HepG2 (cell line): ENCODE measurements at regions not wholly inside any gene's neighbourhood (a gene's known extent, or its start where the extent isn't known, plus 50 kb on each side); places are given as distances from the start of the nearest gene placed in this dataset.

ENCODE experiments used
- ATF5 ChIP-seq: sonication (generic); formaldehyde crosslinking; IDR thresholded peaks from 2 replicates; pipeline ENCODE4 v1.4.0; 2020; ENCODE audit warnings: mild to moderate bottlenecking, low read depth, missing genetic modification reagents
- BHLHE40 ChIP-seq: IDR thresholded peaks from 2 replicates; pipeline ENCODE4 v1.6.1; 2011; ENCODE audit warnings: low read length, improper control_type of control experiment
- FOSL1 ChIP-seq: sonication (generic); formaldehyde crosslinking; IDR thresholded peaks from 2 replicates; pipeline ENCODE4 v1.9.0; 2021; ENCODE audit warnings: missing genetic modification reagents, borderline replicate concordance
- GRHL1 ChIP-seq: sonication (generic); formaldehyde crosslinking; conservative IDR thresholded peaks from 2 replicates; pipeline ENCODE4 v1.8.0; 2022; ENCODE audit warnings: missing genetic modification reagents
- HCFC1 ChIP-seq: fragments of 150-350 bp; IDR thresholded peaks from 2 replicates; pipeline ENCODE4 v1.6.1; 2014; ENCODE audit warnings: low read depth, low read length
- HHEX ChIP-seq: IDR thresholded peaks from 2 replicates; pipeline ENCODE4 v1.6.1; 2016; ENCODE audit warnings: control low read depth
- HMGA1 ChIP-seq: sonication (generic); formaldehyde crosslinking; conservative IDR thresholded peaks from 2 replicates; pipeline ENCODE4 v1.4.0; 2020; ENCODE audit warnings: missing genetic modification reagents
- MZF1 ChIP-seq: sonication (generic); formaldehyde crosslinking; IDR thresholded peaks from 2 replicates; pipeline ENCODE4 v1.8.1; 2023; ENCODE audit warnings: mild to moderate bottlenecking, missing genetic modification reagents, borderline replicate concordance
- PHF21A ChIP-seq: sonication (generic); formaldehyde crosslinking; IDR thresholded peaks from 2 replicates; pipeline ENCODE4 v1.5.0; 2020; ENCODE audit warnings: mild to moderate bottlenecking, missing genetic modification reagents
- POGZ ChIP-seq: sonication (generic); formaldehyde crosslinking; IDR thresholded peaks from 2 replicates; pipeline ENCODE4 v1.4.0; 2020; ENCODE audit warnings: mild to moderate bottlenecking, missing genetic modification reagents
- POLR2A ChIP-seq, 2 experiments: IDR thresholded peaks; 2 replicates each; pipeline ENCODE4 v1.6.1; 2011; ENCODE audit warnings: low read depth in 2 of 2, low read length in 2 of 2, mild to moderate bottlenecking in 1 of 2, moderate library complexity in 1 of 2; ENCODE audit not compliant: insufficient read depth in 1 of 2
- SETDB1 ChIP-seq: sonication (generic); formaldehyde crosslinking; IDR thresholded peaks from 2 replicates; pipeline ENCODE4 v1.5.1; 2020; ENCODE audit warnings: missing genetic modification reagents, mild to moderate bottlenecking, borderline replicate concordance
- SKI ChIP-seq: fragments of 450-650 bp; IDR thresholded peaks from one replicate; pipeline ENCODE4 v1.6.1; 2018; ENCODE audit warnings: mild to moderate bottlenecking; ENCODE audit not compliant: partially characterized antibody
- SUZ12 ChIP-seq: fragments of 150-350 bp; IDR thresholded peaks from 2 replicates; pipeline ENCODE4 v1.6.1; 2014; ENCODE audit warnings: low read depth, low read length
- THYN1 ChIP-seq: sonication (generic); formaldehyde crosslinking; IDR thresholded peaks from 2 replicates; pipeline ENCODE4 v1.8.1; 2023; ENCODE audit warnings: low read depth, mild to moderate bottlenecking, moderate library complexity, missing genetic modification reagents, borderline replicate concordance
- ZFP62 ChIP-seq: sonication (generic); formaldehyde crosslinking; IDR thresholded peaks from 2 replicates; pipeline ENCODE4 v1.4.0; 2020; ENCODE audit warnings: missing genetic modification reagents
- ZNF124 ChIP-seq: sonication (generic); formaldehyde crosslinking; IDR thresholded peaks from 2 replicates; pipeline ENCODE4 v1.4.0; 2020; ENCODE audit warnings: missing genetic modification reagents
- ZNF138 ChIP-seq: sonication (generic); formaldehyde crosslinking; IDR thresholded peaks from 2 replicates; pipeline ENCODE4 v1.5.0; 2020; ENCODE audit warnings: mild to moderate bottlenecking, low read depth, missing genetic modification reagents
- ZNF501 ChIP-seq: sonication (generic); formaldehyde crosslinking; IDR thresholded peaks from 2 replicates; pipeline ENCODE4 v1.5.1; 2020; ENCODE audit warnings: mild to moderate bottlenecking, moderate library complexity, missing genetic modification reagents
- ZNF580 ChIP-seq: IDR thresholded peaks from 2 replicates; pipeline ENCODE4 v1.6.1; 2016; ENCODE audit warnings: low read depth, borderline replicate concordance
- ZNF672 ChIP-seq: sonication (generic); formaldehyde crosslinking; IDR thresholded peaks from 2 replicates; pipeline ENCODE4 v1.8.1; 2022; ENCODE audit warnings: missing genetic modification reagents
- ZNF710 ChIP-seq: sonication (generic); formaldehyde crosslinking; IDR thresholded peaks from 2 replicates; pipeline ENCODE4 v1.5.0; 2020; ENCODE audit warnings: mild to moderate bottlenecking, missing genetic modification reagents, borderline replicate concordance
- ZNF772 ChIP-seq: sonication (generic); formaldehyde crosslinking; IDR thresholded peaks from 2 replicates; pipeline ENCODE4 v1.5.0; 2020; ENCODE audit warnings: mild to moderate bottlenecking, missing genetic modification reagents
- TF ChIP-seq, protein P1 (sequence below), 2 experiments: fragments of 450-650 bp in 1 of 2; sonication (generic) in 1 of 2; formaldehyde crosslinking; IDR thresholded peaks; 2 replicates each; pipeline versions ENCODE4 v1.5.0 to v1.8.0; 2020 to 2022; ENCODE audit warnings: mild to moderate bottlenecking in 1 of 2, missing genetic modification reagents in 1 of 2
- TF ChIP-seq, protein P2 (sequence below): sonication (generic); formaldehyde crosslinking; IDR thresholded peaks from 2 replicates; pipeline ENCODE4 v1.4.0; 2020; ENCODE audit warnings: missing genetic modification reagents

- TF ChIP-seq GRHL1 (CRISPR knock-in tag): no peak
- peak; percentile 96; the same call in 1 of the 2 replicates for TF ChIP-seq ZNF580 (CRISPR knock-in tag)
- TF ChIP-seq POGZ (CRISPR knock-in tag): peak; percentile 87
- no peak for TF ChIP-seq ATF5 (CRISPR knock-in tag)
- no peak for TF ChIP-seq THYN1 (CRISPR knock-in tag)
- peak; percentile 98 for TF ChIP-seq PHF21A
- peak; percentile 96 for TF ChIP-seq ZNF710 (CRISPR knock-in tag)
- no peak for TF ChIP-seq SETDB1 (CRISPR knock-in tag)
- TF ChIP-seq, protein P1, sequence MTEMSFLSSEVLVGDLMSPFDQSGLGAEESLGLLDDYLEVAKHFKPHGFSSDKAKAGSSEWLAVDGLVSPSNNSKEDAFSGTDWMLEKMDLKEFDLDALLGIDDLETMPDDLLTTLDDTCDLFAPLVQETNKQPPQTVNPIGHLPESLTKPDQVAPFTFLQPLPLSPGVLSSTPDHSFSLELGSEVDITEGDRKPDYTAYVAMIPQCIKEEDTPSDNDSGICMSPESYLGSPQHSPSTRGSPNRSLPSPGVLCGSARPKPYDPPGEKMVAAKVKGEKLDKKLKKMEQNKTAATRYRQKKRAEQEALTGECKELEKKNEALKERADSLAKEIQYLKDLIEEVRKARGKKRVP (CRISPR knock-in tag; IDR thresholded peaks at IDR 0.05): no peak; a peak in 1 of 4 replicates
- TF ChIP-seq, protein P2, sequence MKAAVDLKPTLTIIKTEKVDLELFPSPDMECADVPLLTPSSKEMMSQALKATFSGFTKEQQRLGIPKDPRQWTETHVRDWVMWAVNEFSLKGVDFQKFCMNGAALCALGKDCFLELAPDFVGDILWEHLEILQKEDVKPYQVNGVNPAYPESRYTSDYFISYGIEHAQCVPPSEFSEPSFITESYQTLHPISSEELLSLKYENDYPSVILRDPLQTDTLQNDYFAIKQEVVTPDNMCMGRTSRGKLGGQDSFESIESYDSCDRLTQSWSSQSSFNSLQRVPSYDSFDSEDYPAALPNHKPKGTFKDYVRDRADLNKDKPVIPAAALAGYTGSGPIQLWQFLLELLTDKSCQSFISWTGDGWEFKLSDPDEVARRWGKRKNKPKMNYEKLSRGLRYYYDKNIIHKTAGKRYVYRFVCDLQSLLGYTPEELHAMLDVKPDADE (CRISPR knock-in tag): no peak
- no peak; the same call in none of the 2 replicates for TF ChIP-seq ZNF501 (CRISPR knock-in tag)
- no peak for TF ChIP-seq HCFC1
- no peak for TF ChIP-seq MZF1 (CRISPR knock-in tag)
- no peak for TF ChIP-seq FOSL1
- peak; percentile 36 to 92; a peak in 3 of 4 replicates for TF ChIP-seq POLR2A (IDR thresholded peaks at IDR 0.05; ENCODE audit: insufficient read depth in 1 of 2, low read depth in 2 of 2, low read length in 2 of 2)
- no peak for TF ChIP-seq HHEX (CRISPR knock-in tag)
- peak; percentile 70; the same call in 1 of the 2 replicates for TF ChIP-seq ZNF124
- TF ChIP-seq ZNF672 (CRISPR knock-in tag): no peak
- no peak for TF ChIP-seq BHLHE40
- TF ChIP-seq SUZ12: no peak
- TF ChIP-seq ZFP62 (CRISPR knock-in tag): no peak
- no peak for TF ChIP-seq ZNF138 (CRISPR knock-in tag)
- peak; percentile 79 for TF ChIP-seq SKI
- no peak for TF ChIP-seq HMGA1 (CRISPR knock-in tag)
- peak; percentile 86; the same call in 1 of the 2 replicates for TF ChIP-seq ZNF772
Measured at GRCh38 chr2:43005245-43005974, 213.0 kb upstream of the HAAO start (continued).
